Left ventricle myocardium superior (tissue), 1 donor: ENCODE measurements at regions not wholly inside any gene's neighbourhood (a gene's known extent, or its start where the extent isn't known, plus 50 kb on each side); places are given as distances from the start of the nearest gene placed in this dataset.
"Not testable (repeated sequence)": the region's sequence is repeated elsewhere in the genome, so short reads cannot be mapped to it uniquely, and the experiment has no call there.

Source experiments
- ATAC-seq: fragments of 200-7000 bp; cut with Tn5 transposase; one replicate; pipeline ENCODE4 v1.9.1; 2020; ENCODE audit warnings: mild to moderate bottlenecking, moderate library complexity
- DNase-seq: peaks from one replicate; pipeline ENCODE4 v3.0.0-alpha.2; 2020
- intact Hi-C: fragments of 100-400 bp; cut with micrococcal nuclease; formaldehyde crosslinking; loops from one replicate; pipeline ENCODE4 v1.11.0; 2022
- donor health status: DM: no; HTN: yes; CAD: no; lungs with severe emphysema.

DNA sequence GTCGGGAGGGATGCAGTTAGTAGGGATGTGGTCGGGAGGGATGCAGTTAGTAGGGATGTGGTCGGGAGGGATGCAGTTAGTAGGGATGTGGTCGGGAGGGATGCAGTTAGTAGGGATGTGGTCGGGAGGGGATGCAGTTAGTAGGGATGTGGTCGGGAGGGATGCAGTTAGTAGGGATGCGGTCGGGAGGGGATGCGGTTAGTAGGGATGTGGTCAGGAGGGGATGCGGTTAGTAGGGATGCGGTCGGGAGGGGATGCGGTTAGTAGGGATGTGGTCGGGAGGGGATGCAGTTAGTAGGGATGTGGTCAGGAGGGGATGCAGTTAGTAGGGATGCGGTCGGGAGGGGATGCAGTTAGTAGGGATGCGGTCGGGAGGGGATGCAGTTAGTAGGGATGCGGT is 96.2 kb downstream of the BDH1 start:
- intact Hi-C loops, result loop anchor here (10.0 kb wide), 1 partner anchor 205 kb away; no protein-coding TSS in a partner anchor
- ATAC-seq, DNase-seq: not testable (repeated sequence)

DNA sequence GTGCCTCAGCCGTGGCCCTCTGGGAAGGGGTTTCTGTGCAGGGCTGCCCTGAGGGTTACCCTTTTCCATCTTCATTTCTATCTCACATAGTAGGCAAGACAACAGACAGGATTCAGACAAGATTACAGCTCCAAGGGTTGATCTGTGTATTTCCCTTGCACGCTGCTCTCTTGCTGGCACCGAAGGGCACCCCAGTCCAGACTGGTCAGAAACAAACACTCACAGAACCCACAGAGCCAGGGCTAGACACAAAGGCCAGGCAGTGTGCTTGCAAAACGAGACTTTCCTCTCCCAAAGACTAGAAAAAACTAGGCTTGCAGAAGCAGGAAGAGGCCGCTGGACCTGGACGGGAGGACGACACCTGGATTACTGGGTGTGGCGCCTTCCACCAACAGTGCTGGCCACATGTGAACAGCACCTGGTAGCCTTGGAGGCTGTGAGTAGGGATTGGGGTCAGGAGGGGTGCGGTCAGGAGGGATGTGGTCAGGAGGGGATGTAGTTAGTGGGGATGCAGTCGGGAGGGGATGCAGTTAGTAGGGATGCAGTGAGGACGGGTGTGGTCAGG is 96.8 kb downstream of the BDH1 start:
- DNase-seq (no peak), ATAC-seq (no peak)
- intact Hi-C loops, result loop anchor here (10.0 kb wide), 1 partner anchor 204 kb away; no protein-coding TSS in a partner anchor

DNA sequence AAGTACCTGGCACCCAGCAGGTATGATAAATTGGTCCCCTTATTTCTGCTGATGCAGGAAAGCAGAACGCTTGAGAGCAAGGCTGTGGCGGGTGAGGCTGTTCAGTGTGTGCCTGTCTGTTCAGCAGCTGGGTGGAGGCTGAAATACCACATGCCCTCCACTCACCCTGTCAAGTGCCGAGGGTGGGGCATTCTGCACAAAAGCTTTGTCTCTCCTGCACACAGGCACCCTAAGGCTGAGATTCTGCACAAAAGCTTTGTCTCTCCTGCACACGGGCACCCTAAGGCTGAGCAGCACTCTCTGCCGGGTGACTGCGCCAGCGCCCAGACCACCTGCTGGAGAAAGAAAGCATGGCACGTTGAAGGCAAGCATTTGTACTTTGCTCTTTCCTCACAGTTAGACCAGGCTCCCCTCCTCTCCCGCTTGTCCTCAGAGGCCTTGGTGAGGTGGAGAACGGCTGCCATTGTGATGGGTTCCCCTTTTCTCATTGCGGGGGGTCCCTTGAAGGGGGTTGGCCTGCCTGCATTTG is 97.5 kb downstream of the BDH1 start:
- intact Hi-C loops, result loop anchor here (10.0 kb wide), 1 partner anchor 203 kb away; no protein-coding TSS in a partner anchor
- ATAC-seq (peak; percentile 31), DNase-seq (peak; percentile 41)

DNA sequence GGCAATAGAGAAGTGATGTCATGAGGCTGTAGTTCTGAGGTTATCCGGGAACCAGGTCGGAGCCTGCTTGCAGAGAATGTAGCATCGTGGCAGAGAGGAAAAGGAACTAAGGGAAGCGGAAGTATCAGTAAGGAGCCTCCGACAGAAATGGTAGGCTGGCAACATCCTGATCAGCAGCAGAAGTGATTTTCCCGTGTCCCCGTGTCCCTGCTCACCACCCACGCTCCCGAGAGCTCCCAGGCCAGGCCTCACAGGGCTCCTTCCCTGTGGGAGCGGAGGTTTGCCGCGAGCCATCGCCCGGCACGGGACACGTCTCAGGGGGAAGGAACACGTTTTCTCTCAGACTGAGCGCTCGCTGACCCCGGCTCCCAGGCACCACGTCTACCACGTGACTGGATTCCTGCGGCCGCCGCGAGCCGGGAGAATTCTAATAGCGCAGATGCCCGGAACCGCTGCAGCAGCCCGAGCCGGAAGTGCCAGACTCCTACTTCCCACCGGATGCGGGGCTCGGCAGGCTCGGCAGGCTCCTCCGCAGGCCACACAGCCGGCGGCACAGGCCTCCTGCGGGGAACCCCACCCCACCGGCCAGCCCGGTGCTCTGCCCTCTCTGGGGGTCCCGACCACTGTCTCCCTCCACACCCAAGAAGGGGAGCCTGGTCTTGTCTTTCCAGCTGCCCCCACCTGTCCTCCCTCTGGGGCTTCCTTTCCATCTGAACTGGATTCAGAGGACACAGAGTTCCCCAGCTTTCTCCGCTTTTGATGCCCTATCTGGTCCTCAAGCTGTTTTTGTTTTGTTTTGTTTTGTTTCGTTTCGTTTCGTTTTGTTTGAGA is 99.3 kb downstream of the BDH1 start:
- intact Hi-C loops, result loop anchor here (10.0 kb wide), 1 partner anchor 202 kb away; no protein-coding TSS in a partner anchor
- peak; percentile 93 for ATAC-seq
- peak; percentile 90 for DNase-seq

DNA sequence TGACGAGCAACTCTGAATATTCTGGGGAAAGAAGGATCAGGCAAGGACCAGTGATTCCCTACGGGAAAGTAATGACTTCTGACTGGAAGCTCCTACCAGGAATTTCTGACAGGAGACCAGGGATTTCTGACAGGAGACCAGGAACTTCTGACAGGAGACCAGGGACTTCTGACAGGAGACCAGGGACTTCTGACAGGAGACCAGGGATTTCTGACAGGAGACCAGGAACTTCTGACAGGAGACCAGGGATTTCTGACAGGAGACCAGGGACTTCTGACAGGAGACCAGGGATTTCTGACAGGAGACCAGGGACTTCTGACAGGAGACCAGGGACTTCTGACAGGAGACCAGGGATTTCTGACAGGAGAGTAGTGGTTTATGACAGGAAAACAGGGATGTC is 100.9 kb downstream of the BDH1 start:
- ATAC-seq, DNase-seq: not testable (repeated sequence)
- intact Hi-C loops, result loop anchor here (10.0 kb wide), 1 partner anchor 200 kb away; no protein-coding TSS in a partner anchor

DNA sequence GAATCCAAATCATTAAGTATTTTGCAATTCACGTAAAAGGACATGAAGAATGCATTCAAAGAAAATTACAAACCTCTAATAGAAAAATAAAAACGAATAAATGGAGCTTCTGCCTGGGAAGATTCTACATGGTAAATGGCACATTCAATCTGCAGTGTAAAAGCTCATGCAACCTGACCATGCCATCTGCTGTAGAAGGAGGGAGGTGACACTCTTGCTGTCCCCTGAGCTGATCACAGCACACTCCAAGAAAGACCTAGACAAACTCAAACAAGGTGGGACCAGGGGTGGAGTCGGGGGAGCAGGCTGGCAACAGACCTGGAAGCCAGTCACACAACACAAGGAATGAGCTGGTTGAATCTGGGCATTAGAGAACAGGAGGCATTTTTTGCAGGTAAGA is 101.8 kb downstream of the BDH1 start:
- peak; percentile 53 for ATAC-seq
- intact Hi-C loops, result loop anchor here (10.0 kb wide), 1 partner anchor 199 kb away; no protein-coding TSS in a partner anchor
- no peak for DNase-seq

DNA sequence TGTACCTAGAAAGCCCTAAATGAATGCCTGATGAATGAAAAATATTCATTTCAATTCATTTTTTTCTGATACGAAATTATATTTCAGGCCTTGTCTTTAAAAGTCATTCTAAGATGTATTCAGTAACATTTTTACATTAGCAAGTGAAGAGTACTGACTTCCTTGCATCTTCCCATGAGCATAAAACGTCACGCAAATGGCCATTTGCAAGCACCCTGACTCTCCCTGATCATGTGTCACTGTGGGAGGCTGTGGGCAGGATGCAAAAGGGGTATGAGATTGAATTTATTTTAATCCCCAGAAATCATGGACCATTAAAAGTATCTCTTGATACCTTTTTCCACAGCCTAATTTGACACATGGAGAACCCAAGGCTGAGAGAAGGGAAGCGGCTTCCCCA is 105.0 kb downstream of the BDH1 start:
- no peak for ATAC-seq
- no peak for DNase-seq
- intact Hi-C loops, result loop anchor here (10.0 kb wide), 1 partner anchor 196 kb away; no protein-coding TSS in a partner anchor

DNA sequence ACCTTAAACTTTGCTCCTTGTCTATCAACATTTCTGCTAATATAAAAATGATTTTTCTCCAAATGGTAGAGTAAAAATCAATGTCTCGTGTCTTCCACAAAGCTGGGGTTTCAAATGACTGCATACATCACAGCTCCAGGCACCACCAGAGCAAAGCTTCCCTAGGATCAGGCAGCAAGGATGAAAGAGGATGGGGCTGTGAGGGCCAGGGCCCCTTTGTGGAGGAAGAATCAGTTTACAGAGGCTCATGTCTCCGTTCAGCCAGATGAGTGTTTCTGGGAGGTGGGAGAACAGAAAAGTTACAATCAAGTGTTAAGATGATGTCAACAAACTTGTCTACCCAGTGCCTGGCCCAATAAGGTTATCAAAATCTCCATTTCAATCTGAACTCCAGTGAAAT is 105.5 kb downstream of the BDH1 start:
- intact Hi-C loops, result loop anchor here (10.0 kb wide), 1 partner anchor 196 kb away; no protein-coding TSS in a partner anchor
- DNase-seq, result no peak
- no peak for ATAC-seq

DNA sequence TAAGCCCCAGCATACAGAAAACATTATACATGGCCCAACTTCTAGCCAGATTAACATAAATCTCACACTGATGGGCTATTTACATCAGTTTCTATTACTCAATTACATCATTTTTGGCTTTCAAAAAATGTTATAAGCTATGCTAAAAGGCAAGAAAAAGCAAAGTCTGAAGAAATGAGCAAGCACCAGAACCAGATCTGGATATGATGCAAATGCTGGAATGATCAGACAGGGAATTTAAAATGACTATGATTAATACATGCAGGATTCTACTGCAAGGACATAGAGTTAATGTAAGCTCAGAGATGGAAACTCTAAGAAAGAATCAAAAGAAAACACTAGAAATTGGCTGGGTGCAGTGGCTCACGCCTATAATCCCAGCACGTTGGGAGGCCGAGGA is 106.6 kb downstream of the BDH1 start:
- DNase-seq, intact Hi-C loops, ATAC-seq: not testable (repeated sequence)

DNA sequence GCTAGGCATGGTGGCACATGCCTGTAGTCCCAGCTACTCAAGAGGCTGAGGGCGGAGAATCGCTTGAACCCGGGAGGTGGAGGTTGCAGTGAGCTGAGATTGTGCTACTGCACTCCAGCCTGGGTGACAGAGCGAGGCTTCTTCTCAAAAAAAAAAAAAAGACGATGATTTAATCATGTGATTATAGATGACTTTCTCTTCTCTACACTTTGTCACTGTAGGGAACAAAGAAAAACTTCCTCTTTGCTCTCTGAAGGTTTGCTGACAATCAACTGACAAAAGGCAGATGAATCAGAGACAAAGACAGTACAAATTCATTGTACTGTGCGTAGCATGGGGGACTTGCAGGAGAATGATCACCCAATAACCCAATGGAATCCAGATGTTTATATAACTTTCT is 108.0 kb downstream of the BDH1 start:
- ATAC-seq, intact Hi-C loops, DNase-seq: not testable (repeated sequence)

DNA sequence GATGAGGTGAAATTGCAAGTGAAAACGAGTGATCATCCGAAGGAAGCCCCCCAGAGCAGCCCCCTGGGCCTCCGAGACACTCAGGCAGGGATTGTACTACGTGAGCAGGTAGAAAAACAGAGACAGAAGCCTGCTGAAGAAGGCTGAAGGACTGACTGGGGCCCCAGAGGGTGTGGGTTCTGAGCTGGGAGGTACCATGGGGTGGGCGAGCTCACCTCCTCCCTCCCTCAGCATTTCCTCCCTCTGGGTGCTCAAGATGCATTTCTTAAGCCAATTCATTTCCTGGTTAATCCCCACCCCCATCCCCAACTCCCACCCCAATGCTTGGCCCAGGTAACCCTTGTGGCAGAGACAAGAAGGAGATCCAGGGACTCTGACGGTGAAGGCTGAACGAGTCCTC is 108.7 kb downstream of the BDH1 start:
- DNase-seq (no peak), ATAC-seq (no peak)
- intact Hi-C loops, result no loop called here

DNA sequence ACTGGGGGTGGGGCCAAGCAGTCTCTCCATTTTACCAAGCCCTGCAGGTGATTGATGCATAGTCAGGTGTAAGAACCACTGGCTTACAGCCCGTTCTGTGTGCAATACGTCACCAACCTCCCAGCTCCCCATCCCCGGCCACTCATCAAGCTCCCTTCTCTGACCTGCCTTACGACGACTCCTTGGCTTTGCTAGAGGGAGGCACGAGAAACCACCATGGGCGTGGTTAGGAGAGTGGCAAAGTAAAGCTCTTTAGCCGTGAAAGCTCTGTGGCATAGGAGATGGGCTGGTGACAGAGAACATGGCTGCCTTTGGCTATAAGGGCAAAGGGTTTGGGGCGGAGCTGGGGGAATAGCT is 109.1 kb downstream of the BDH1 start:
- intact Hi-C loops, result no loop called here
- DNase-seq (no peak), ATAC-seq (no peak)

DNA sequence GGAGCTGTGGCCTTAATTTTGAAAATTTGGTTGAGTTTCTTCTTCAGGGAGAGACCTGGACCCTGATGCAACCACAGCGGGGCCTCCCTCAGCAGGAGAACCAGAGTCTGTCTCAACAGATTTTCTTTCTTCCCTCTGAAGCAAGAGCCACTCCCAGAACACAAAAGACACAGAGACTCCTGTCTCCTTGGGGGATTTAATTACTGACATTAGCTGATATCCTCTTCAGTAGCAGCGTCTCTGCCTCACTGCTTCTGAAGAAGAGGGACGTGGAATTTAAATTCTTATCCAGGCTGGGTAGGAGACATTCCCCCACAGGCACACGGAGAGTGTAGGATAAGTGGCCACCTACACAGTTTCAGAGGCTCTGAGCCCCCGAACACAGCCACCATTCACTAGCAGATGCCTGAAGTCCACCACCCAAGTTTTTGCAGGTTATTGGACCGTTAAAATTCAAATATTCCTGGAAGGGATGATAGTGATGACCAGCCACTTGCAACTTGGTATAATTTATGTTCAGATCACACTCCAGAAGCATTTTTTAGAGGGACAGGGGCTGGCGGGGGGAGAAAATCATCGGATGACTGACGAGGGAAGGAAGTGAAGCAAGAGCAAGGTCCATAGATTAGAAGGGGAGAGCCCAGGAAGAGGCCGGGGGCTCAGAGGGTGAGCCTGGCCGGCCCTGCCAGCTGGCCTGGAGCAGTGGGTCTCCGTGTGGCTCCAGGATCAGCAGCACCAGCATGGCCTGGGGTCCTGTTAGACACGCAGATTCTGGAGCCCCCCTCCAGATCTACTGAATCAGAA is 109.7 kb downstream of the BDH1 start:
- no peak for ATAC-seq
- DNase-seq, result no peak
- intact Hi-C loops, result no loop called here

DNA sequence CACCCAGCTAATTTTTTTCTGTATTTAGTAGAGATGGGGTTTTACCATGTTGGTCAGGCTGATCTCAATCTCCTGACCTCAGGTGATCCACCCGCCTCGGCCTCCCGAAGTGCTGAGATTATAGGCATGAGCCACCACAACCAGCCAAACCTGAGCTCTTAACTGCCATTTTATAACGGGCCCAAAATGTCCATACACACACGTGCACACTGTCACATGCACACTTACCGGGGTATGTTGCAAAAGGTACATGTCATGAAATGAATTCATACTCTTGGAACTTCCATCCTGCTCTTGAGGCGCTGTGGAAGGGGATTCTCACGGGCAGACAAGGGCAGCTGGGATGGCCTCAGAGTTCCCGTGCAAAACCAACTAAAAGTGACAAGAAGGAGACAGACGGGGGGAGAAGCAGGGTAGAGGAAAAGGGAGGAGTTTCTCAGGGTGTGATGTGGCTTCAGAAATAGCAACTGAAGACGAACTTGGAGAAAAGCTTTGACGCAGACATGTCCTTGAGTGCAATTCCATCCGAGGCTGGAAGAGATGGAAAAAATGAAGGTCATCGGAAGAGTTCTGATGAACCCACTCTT is 110.9 kb downstream of the BDH1 start:
- no peak for DNase-seq
- no peak for ATAC-seq
- intact Hi-C loops, result no loop called here

DNA sequence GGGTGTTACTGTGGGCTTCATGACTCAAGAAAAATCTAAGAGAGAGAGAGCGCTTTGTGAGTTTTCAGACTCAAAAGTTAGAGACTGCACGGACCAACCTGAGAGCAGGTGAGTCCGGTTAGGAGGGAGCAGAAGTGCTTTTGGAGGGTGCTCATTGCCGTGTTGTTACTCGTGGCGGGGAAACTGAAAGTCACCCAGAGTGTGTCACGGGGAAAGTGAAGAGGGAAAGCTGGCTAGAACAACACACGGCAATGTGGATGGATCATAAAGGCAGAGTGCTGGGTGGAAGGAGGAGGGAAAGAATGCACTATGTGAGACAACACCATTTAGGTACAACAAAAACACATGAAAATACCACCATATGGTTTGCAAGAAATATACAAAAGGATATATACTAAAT is 112.3 kb downstream of the BDH1 start:
- DNase-seq, result no peak
- intact Hi-C loops, result no loop called here

DNA sequence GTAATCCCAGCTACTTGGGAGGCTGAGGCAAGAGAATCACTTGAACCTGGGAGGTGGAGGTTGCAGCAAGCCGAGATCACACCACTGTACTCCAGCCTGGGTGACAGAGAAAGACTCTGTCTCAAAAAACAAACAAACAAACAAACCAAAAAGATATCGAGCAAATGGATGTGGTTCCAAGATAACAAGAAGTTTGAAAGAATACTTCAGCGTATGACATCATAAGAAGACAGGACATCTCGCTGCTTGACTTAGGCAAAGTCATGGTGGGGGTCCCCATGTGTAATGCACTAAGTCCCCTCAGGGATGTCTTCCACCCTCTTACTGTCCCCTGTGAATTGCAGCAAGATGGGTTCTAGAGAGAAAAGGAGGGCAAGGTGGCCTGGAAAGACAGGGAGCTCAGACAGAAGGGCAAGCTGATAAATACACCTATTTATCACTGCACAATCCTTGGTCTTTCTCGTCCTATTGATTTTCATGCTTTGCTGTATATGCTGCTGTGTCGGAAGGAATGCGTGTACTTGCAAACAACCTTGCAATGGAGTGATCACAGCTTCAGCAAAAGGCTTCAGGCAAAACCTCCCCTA is 115.0 kb downstream of the BDH1 start:
- DNase-seq, result no peak
- ATAC-seq, result no peak
- intact Hi-C loops, result no loop called here

More for the DNA sequence above, 112.3 kb downstream of the BDH1 start:
- ATAC-seq, result no peak

DNA sequence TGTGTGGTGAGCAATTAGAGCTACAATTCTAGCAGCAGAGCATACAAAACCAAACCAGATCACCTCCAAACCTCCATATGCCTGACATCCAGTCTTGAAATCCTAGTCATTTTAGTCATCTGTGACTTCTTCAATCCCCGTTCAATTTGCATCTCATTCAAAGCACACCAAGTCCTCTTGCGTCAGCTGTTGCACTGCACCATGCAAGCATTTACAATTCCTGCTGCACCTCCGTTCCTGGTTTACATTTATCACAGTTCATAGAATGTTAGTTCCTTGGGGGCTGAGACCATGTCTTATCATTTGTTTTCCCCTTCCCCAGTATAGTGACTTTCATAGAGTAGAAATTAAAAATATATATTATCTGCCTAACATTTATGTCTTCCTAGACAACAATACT is 116.9 kb downstream of the BDH1 start:
- DNase-seq (no peak), ATAC-seq (no peak)
- intact Hi-C loops, result no loop called here

DNA sequence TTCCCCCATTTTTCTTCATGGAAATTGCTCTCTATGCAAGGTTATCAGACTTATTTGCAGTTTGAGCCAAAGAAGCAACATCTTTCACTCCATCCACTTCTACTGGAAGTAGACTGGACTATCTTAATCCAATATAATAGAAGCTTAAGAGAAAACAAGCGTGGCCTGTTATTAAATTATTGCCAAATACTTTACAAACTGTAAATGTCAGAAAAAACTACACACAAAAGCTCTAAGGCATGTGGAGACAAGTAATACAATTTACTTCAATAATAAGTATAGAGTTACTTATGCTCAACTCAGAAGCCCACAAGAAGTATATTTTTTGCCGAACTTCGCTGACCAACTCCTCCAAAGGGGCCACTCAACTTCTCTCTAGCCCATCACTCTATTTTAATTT is 120.3 kb downstream of the BDH1 start:
- DNase-seq, result no peak
- no peak for ATAC-seq
- intact Hi-C loops, result no loop called here

DNA sequence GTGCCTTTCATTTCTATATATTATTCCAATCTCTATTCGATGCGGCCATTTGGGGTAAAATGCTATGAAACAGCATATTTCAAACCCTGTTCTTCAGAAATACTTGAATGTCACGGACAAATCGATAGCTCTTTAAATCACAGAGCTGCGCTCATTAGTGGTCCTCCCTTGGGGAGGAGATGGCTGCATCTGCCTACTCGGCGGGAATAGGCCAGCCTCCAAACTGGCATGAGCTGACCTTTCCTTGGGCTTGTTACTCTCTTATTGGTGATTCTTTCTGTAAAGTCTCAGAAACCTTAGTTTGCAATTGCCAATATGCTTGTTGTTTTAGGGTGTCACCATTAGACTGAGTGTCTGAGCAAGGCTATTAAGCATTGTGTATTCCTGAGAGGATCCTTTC is 120.9 kb downstream of the BDH1 start:
- DNase-seq (no peak), ATAC-seq (no peak)
- intact Hi-C loops, result no loop called here
